ENCODE measurements at regions not wholly inside any gene's neighbourhood (a gene's known extent, or its start where the extent isn't known, plus 50 kb on each side); places are given as distances from the start of the nearest gene placed in this dataset.

DNA sequence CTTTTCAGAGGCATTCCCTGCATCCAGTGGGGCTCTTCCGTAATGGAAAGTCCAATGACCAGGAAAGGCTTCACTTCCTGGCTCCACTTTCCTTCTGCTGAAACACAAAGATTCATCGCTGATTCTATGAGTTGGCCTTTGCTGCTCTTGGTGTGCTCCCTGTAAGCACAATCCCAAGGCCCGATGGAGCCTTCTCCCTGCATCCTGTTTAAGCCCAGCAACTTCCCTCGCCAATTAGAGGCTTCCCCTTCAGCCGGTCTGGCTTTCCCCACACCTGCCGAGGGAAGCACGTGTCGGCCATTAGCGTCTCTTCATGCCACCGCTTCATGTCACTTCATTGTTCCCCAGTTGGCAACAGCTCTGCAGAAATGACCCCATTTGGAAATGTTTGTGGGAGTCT lies 693.9 kb downstream of the MED13L start (continued):
- TF ChIP-seq, protein P1, sequence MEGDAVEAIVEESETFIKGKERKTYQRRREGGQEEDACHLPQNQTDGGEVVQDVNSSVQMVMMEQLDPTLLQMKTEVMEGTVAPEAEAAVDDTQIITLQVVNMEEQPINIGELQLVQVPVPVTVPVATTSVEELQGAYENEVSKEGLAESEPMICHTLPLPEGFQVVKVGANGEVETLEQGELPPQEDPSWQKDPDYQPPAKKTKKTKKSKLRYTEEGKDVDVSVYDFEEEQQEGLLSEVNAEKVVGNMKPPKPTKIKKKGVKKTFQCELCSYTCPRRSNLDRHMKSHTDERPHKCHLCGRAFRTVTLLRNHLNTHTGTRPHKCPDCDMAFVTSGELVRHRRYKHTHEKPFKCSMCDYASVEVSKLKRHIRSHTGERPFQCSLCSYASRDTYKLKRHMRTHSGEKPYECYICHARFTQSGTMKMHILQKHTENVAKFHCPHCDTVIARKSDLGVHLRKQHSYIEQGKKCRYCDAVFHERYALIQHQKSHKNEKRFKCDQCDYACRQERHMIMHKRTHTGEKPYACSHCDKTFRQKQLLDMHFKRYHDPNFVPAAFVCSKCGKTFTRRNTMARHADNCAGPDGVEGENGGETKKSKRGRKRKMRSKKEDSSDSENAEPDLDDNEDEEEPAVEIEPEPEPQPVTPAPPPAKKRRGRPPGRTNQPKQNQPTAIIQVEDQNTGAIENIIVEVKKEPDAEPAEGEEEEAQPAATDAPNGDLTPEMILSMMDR (IDR thresholded peaks at IDR 0.05; ENCODE audit: low read depth, low read length, missing input control): no peak
- no peak for TF ChIP-seq TAF1 (conservative IDR thresholded peaks at IDR 0.05)
- TF ChIP-seq HNF4A (conservative IDR thresholded peaks at IDR 0.05): no peak
- no peak for TF ChIP-seq JUND (IDR thresholded peaks at IDR 0.05)
- no peak for TF ChIP-seq RAD21 (IDR thresholded peaks at IDR 0.05)
- TF ChIP-seq HNF4G (IDR thresholded peaks at IDR 0.05): no peak
- TF ChIP-seq GABPA (IDR thresholded peaks at IDR 0.05 in 1 of 2, conservative IDR thresholded peaks at IDR 0.05 in 1 of 2): no peak

GRCh38 chr12:115577401-115577800 lies 700.1 kb downstream of the MED13L start:
- no peak for DNase-seq (ENCODE audit: low spot score)
- TF ChIP-seq GABPA (IDR thresholded peaks at IDR 0.05 in 1 of 2, conservative IDR thresholded peaks at IDR 0.05 in 1 of 2) (no peak), FOXA2 (IDR thresholded peaks at IDR 0.05) (no peak), YY1 (IDR thresholded peaks at IDR 0.05) (no peak), SP1 (IDR thresholded peaks at IDR 0.05) (no peak), RXRA (IDR thresholded peaks at IDR 0.05) (no peak), HNF4G (IDR thresholded peaks at IDR 0.05) (no peak), HNF4A (conservative IDR thresholded peaks at IDR 0.05) (no peak), JUND (IDR thresholded peaks at IDR 0.05) (no peak), RAD21 (IDR thresholded peaks at IDR 0.05) (no peak), TAF1 (conservative IDR thresholded peaks at IDR 0.05) (no peak)
- TF ChIP-seq, protein P2, sequence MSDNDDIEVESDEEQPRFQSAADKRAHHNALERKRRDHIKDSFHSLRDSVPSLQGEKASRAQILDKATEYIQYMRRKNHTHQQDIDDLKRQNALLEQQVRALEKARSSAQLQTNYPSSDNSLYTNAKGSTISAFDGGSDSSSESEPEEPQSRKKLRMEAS (IDR thresholded peaks at IDR 0.05): no peak
- TF ChIP-seq, protein P3, sequence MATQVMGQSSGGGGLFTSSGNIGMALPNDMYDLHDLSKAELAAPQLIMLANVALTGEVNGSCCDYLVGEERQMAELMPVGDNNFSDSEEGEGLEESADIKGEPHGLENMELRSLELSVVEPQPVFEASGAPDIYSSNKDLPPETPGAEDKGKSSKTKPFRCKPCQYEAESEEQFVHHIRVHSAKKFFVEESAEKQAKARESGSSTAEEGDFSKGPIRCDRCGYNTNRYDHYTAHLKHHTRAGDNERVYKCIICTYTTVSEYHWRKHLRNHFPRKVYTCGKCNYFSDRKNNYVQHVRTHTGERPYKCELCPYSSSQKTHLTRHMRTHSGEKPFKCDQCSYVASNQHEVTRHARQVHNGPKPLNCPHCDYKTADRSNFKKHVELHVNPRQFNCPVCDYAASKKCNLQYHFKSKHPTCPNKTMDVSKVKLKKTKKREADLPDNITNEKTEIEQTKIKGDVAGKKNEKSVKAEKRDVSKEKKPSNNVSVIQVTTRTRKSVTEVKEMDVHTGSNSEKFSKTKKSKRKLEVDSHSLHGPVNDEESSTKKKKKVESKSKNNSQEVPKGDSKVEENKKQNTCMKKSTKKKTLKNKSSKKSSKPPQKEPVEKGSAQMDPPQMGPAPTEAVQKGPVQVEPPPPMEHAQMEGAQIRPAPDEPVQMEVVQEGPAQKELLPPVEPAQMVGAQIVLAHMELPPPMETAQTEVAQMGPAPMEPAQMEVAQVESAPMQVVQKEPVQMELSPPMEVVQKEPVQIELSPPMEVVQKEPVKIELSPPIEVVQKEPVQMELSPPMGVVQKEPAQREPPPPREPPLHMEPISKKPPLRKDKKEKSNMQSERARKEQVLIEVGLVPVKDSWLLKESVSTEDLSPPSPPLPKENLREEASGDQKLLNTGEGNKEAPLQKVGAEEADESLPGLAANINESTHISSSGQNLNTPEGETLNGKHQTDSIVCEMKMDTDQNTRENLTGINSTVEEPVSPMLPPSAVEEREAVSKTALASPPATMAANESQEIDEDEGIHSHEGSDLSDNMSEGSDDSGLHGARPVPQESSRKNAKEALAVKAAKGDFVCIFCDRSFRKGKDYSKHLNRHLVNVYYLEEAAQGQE (IDR thresholded peaks at IDR 0.05): no peak
- TF ChIP-seq, protein P4, sequence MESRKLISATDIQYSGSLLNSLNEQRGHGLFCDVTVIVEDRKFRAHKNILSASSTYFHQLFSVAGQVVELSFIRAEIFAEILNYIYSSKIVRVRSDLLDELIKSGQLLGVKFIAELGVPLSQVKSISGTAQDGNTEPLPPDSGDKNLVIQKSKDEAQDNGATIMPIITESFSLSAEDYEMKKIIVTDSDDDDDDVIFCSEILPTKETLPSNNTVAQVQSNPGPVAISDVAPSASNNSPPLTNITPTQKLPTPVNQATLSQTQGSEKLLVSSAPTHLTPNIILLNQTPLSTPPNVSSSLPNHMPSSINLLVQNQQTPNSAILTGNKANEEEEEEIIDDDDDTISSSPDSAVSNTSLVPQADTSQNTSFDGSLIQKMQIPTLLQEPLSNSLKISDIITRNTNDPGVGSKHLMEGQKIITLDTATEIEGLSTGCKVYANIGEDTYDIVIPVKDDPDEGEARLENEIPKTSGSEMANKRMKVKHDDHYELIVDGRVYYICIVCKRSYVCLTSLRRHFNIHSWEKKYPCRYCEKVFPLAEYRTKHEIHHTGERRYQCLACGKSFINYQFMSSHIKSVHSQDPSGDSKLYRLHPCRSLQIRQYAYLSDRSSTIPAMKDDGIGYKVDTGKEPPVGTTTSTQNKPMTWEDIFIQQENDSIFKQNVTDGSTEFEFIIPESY (IDR thresholded peaks at IDR 0.05): no peak
- TF ChIP-seq, protein P1 (IDR thresholded peaks at IDR 0.05; ENCODE audit: low read depth, low read length, missing input control): no peak
- TF ChIP-seq, protein P5, sequence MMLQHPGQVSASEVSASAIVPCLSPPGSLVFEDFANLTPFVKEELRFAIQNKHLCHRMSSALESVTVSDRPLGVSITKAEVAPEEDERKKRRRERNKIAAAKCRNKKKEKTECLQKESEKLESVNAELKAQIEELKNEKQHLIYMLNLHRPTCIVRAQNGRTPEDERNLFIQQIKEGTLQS (IDR thresholded peaks at IDR 0.05): no peak
- Histone ChIP-seq H3K4me1 (ENCODE audit: control insufficient read depth in 4 of 4, insufficient read depth in 4 of 4, low read length in 3 of 4) (no peaks in the 10 kb centered on the region), H3K9me3 (ENCODE audit: control insufficient read depth in 4 of 4, low read length in 3 of 4) (no peaks in the 10 kb centered on the region), H3K27ac (ENCODE audit: low read depth in 1 of 2, low read length in 2 of 2) (no peak overlapping the region), H3K36me3 (ENCODE audit: control insufficient read depth in 4 of 4, insufficient read depth in 3 of 4, low read depth in 1 of 4, low read length in 3 of 4) (no peaks in the 10 kb centered on the region), H3K27me3 (ENCODE audit: control insufficient read depth in 4 of 4, insufficient read depth in 4 of 4, low read length in 3 of 4) (no peaks in the 10 kb centered on the region), H3K9ac (ENCODE audit: low read depth in 1 of 2, low read length in 2 of 2) (no peak overlapping the region), H3K4me3 (ENCODE audit: low read depth in 1 of 3, low read length in 3 of 3) (no peak overlapping the region)
- 83% methylated on average over 6 of the region's 6 CpGs for WGBS

Measured in liver (tissue), 8 donors.